Osteocyte (in vitro differentiated cells): ENCODE measurements at regions not wholly inside any gene's neighbourhood (a gene's known extent, or its start where the extent isn't known, plus 50 kb on each side); places are given as distances from the start of the nearest gene placed in this dataset.
"Not testable (repeated sequence)": the region's sequence is repeated elsewhere in the genome, so short reads cannot be mapped to it uniquely, and the experiment has no call there.

Experiments
- DNase-seq: peaks from one replicate; pipeline ENCODE4 v3.0.0; 2021; ENCODE audit warnings: mixed read lengths; ENCODE audit not compliant: unreplicated experiment; ENCODE audit errors: extremely low spot score
- H3K27ac Mint-ChIP-seq: one replicate; pipeline ENCODE4 v1.8.0; 2021; ENCODE audit warnings: mild to moderate bottlenecking, mixed read lengths; ENCODE audit not compliant: unreplicated experiment
- H3K27me3 Mint-ChIP-seq: one replicate; pipeline ENCODE4 v1.8.0; 2021; ENCODE audit warnings: mixed read lengths; ENCODE audit not compliant: unreplicated experiment
- H3K36me3 Mint-ChIP-seq: one replicate; pipeline ENCODE4 v1.8.0; 2021; ENCODE audit warnings: mixed read lengths; ENCODE audit not compliant: unreplicated experiment
- H3K4me1 Mint-ChIP-seq: one replicate; pipeline ENCODE4 v1.8.0; 2021; ENCODE audit warnings: mixed read lengths; ENCODE audit not compliant: unreplicated experiment
- H3K4me3 Mint-ChIP-seq: one replicate; pipeline ENCODE4 v1.8.0; 2021; ENCODE audit warnings: mild to moderate bottlenecking, moderate library complexity, mixed read lengths; ENCODE audit not compliant: unreplicated experiment
- H3K9me3 Mint-ChIP-seq: one replicate; pipeline ENCODE4 v1.8.0; 2021; ENCODE audit warnings: mixed read lengths; ENCODE audit not compliant: unreplicated experiment
- CTCF ChIP-seq: fragments of 200-600 bp; sonication (generic); IDR thresholded peaks from 2 replicates; pipeline ENCODE4 v1.5.0; 2021; ENCODE audit warnings: antibody characterized with exemption, mild to moderate bottlenecking, moderate library complexity

DNA sequence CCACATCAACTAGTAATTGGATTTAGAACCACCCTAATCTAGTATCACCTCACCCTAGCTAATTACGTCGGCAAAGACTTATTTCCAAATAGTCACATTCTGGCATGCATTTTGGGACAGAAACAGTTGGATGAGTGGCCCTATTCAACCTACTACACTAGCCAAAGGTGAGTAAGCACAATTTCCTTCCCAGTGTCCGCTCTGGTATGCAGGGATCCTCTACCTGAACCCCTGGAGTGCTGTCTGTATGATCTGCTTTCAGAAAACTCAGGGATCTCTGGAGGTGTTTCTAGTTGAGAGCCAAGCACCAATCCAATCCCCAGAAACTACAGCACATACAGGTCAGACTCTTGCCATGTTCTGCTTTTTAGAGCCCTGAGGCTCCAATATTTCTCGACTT lies 717.4 kb upstream of the MANEA start:
- Mint-ChIP-seq H3K36me3 (no peaks in the 10 kb centered on the region), H3K9me3 (no peaks in the 10 kb centered on the region), H3K27ac (no peak overlapping the region), H3K4me3 (no peak overlapping the region), H3K4me1 (no peaks in the 10 kb centered on the region), H3K27me3 (no peaks in the 10 kb centered on the region)
- TF ChIP-seq CTCF: no peak
- DNase-seq: no peak

DNA sequence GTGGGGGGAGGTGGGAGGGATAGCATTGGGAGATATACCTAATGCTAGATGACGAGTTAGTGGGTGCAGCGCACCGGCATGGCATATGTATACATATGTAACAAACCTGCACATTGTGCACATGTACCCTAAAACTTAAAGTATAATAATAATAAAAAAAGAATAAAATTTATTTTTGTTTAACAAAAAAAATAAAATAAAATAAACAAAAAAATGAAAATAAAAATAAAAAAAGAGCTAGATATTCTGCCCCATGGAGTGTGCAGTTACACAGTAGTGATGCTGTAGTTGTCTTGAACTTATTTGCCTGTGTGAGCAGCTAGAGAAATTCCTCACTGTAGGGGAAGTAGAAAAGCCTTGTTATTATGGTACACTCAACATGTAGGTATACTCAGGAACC lies 720.3 kb upstream of the MANEA start:
- H3K4me1 Mint-ChIP-seq, H3K36me3 Mint-ChIP-seq, H3K9me3 Mint-ChIP-seq, H3K27ac Mint-ChIP-seq, H3K27me3 Mint-ChIP-seq, H3K4me3 Mint-ChIP-seq, DNase-seq: not testable (repeated sequence)

- not testable (repeated sequence) for H3K27me3 Mint-ChIP-seq, H3K9me3 Mint-ChIP-seq, H3K36me3 Mint-ChIP-seq, H3K4me1 Mint-ChIP-seq, H3K4me3 Mint-ChIP-seq, DNase-seq, H3K27ac Mint-ChIP-seq
Measured at GRCh38 chr6:94851329-94851728, 726.0 kb upstream of the MANEA start.

DNA sequence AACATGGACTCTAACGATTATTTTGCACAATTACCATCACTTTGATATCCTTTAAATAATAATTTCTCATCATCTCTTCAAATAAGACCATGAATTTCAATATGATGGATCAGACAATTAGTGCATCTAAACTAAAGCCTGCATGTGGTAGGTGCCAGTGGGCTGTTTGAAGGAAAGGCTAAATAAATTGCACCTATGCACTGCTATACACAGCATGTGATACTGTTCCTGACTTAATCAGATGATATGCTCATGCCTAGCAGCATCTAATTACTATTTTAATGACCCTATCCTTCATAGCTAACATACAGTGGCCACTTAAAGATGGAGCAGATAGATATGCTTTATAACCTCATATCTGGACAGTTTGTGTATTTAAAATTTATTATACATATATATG lies 731.6 kb upstream of the MANEA start:
- H3K27me3 Mint-ChIP-seq: peaks cover 13% of the 10 kb centered on the region
- H3K9me3 Mint-ChIP-seq: no peaks in the 10 kb centered on the region
- DNase-seq: no peak
- no peak for TF ChIP-seq CTCF
- no peaks in the 10 kb centered on the region for H3K36me3 Mint-ChIP-seq
- no peaks in the 10 kb centered on the region for H3K4me1 Mint-ChIP-seq
- no peak overlapping the region for H3K4me3 Mint-ChIP-seq
- no peak overlapping the region for H3K27ac Mint-ChIP-seq

GRCh38 chr6:94835264-94835663 lies 742.1 kb upstream of the MANEA start:
- no peak for TF ChIP-seq CTCF
- no peak overlapping the region for H3K4me3 Mint-ChIP-seq
- no peaks in the 10 kb centered on the region for H3K9me3 Mint-ChIP-seq
- H3K36me3 Mint-ChIP-seq: no peaks in the 10 kb centered on the region
- H3K4me1 Mint-ChIP-seq: no peaks in the 10 kb centered on the region
- no peaks in the 10 kb centered on the region for H3K27me3 Mint-ChIP-seq
- DNase-seq: no peak
- H3K27ac Mint-ChIP-seq: no peak overlapping the region

GRCh38 chr6:94813806-94814205 lies 763.5 kb upstream of the MANEA start:
- Mint-ChIP-seq H3K27ac (no peak overlapping the region), H3K4me3 (no peak overlapping the region), H3K36me3 (no peaks in the 10 kb centered on the region), H3K9me3 (no peaks in the 10 kb centered on the region), H3K4me1 (no peaks in the 10 kb centered on the region), H3K27me3 (peaks cover 2% of the 10 kb centered on the region)
- TF ChIP-seq CTCF: no peak
- no peak for DNase-seq
